Neuronal stem cell (in vitro differentiated cells): ENCODE measurements at regions not wholly inside any gene's neighbourhood (a gene's known extent, or its start where the extent isn't known, plus 50 kb on each side); places are given as distances from the start of the nearest gene placed in this dataset.

Experiments used
- DNase-seq: peaks from one replicate; pipeline ENCODE4 v3.0.0-alpha.2; 2013; ENCODE audit warnings: low spot score
- H2AFZ ChIP-seq: one replicate; pipeline ENCODE4 v1.6.1; 2013; ENCODE audit warnings: mild to moderate bottlenecking, low read length, inconsistent platforms
- H2AK5ac ChIP-seq: 2 replicates; pipeline ENCODE4 v1.6.1; 2013; ENCODE audit warnings: low read depth, mild to moderate bottlenecking, inconsistent platforms, low read length, moderate library complexity, mixed read lengths
- H2BK120ac ChIP-seq: 2 replicates; pipeline ENCODE4 v1.6.1; 2013; ENCODE audit warnings: low read depth, mild to moderate bottlenecking, inconsistent platforms, low read length, moderate library complexity, mixed read lengths
- H2BK12ac ChIP-seq: one replicate; pipeline ENCODE4 v1.6.1; 2013; ENCODE audit warnings: low read length, inconsistent platforms
- H2BK15ac ChIP-seq: 2 replicates; pipeline ENCODE4 v1.6.1; 2013; ENCODE audit warnings: mild to moderate bottlenecking, low read length, inconsistent platforms, mixed read lengths
- H2BK5ac ChIP-seq: one replicate; pipeline ENCODE4 v1.6.1; 2013; ENCODE audit warnings: inconsistent platforms, mild to moderate bottlenecking, low read length, moderate library complexity
- H3K14ac ChIP-seq: one replicate; pipeline ENCODE4 v1.6.1; 2013; ENCODE audit warnings: low read length, inconsistent platforms
- H3K18ac ChIP-seq: 2 replicates; pipeline ENCODE4 v1.6.1; 2013; ENCODE audit warnings: low read length, inconsistent platforms
- H3K23ac ChIP-seq: 2 replicates; pipeline ENCODE4 v1.6.1; 2013; ENCODE audit warnings: low read depth, mild to moderate bottlenecking, mixed read lengths, low read length, inconsistent platforms; ENCODE audit not compliant: poor library complexity
- H3K27ac ChIP-seq: replicated peaks from 3 replicates; pipeline ENCODE4 v1.5.1; 2013; ENCODE audit warnings: low read length, inconsistent platforms
- H3K27me3 ChIP-seq, 3 experiments: 2 replicates each; pipeline ENCODE4 v1.6.1; 2013; ENCODE audit warnings: low read length in 3 of 3, mild to moderate bottlenecking in 2 of 3, inconsistent platforms in 1 of 3, low read depth in 1 of 3, mixed read lengths in 1 of 3, moderate library complexity in 1 of 3; ENCODE audit not compliant: control insufficient read depth in 3 of 3, insufficient read depth in 3 of 3
- H3K36me3 ChIP-seq, 2 donors: replicated peaks in 1 of 2; 2 replicates each; pipeline ENCODE4 v1.6.1; 2013; ENCODE audit warnings: low read length in 2 of 2; ENCODE audit not compliant: control insufficient read depth in 2 of 2, insufficient read depth in 2 of 2
- H3K4ac ChIP-seq: 2 replicates; pipeline ENCODE4 v1.6.1; 2013; ENCODE audit warnings: inconsistent platforms, mild to moderate bottlenecking, low read length, moderate library complexity
- H3K4me1 ChIP-seq, 2 donors: 1 replicate in 1 of 2; 2 replicates in 1 of 2; pipeline ENCODE4 v1.6.1; 2013; ENCODE audit warnings: low read length in 2 of 2, low read depth in 1 of 2; ENCODE audit not compliant: control insufficient read depth in 2 of 2, insufficient read depth in 1 of 2
- H3K4me2 ChIP-seq: one replicate; pipeline ENCODE4 v1.6.1; 2013; ENCODE audit warnings: mild to moderate bottlenecking, low read length, inconsistent platforms; ENCODE audit not compliant: insufficient read depth, poor library complexity, severe bottlenecking
- H3K4me3 ChIP-seq, 2 donors: 2 replicates each; pipeline ENCODE4 v1.5.1; 2013; ENCODE audit warnings: low read length in 2 of 2, mild to moderate bottlenecking in 2 of 2, inconsistent platforms in 1 of 2, moderate library complexity in 1 of 2
- H3K79me1 ChIP-seq: one replicate; pipeline ENCODE4 v1.6.1; 2013; ENCODE audit warnings: low read depth, mild to moderate bottlenecking, inconsistent platforms, low read length, moderate library complexity
- H3K9ac ChIP-seq: one replicate; pipeline ENCODE4 v1.6.1; 2013; ENCODE audit warnings: mild to moderate bottlenecking, low read depth, low read length, inconsistent platforms; ENCODE audit not compliant: poor library complexity
- H3K9me3 ChIP-seq, 2 donors: replicated peaks in 1 of 2; 2 replicates each; pipeline versions ENCODE3 to v1.6.1; 2013; ENCODE audit warnings: low read length in 2 of 2, mild to moderate bottlenecking in 2 of 2, inconsistent platforms in 1 of 2, low read depth in 1 of 2, mixed read lengths in 1 of 2, moderate library complexity in 1 of 2; ENCODE audit not compliant: control insufficient read depth in 2 of 2, insufficient read depth in 1 of 2
- H4K8ac ChIP-seq: one replicate; pipeline ENCODE4 v1.6.1; 2013; ENCODE audit warnings: low read depth, mild to moderate bottlenecking, inconsistent platforms, low read length, moderate library complexity
- H4K91ac ChIP-seq: one replicate; pipeline ENCODE4 v1.6.1; 2013; ENCODE audit warnings: low read length, low read depth, mild to moderate bottlenecking, inconsistent platforms; ENCODE audit not compliant: poor library complexity
- WGBS, 2 donors: extraction: QIAGEN DNeasy Blood & Tissue Kit; methylation state at CpG; one replicate each; pipeline ENCODE4 v1.1.7; 2013; ENCODE audit warnings: missing lambda C conversion rate in 2 of 2, mixed read lengths in 1 of 2; ENCODE audit not compliant: insufficient read length in 2 of 2, insufficient replicate concordance in 1 of 2; ENCODE audit errors: extremely low coverage in 2 of 2; 5-methylcytosine and 5-hydroxymethylcytosine counted together

DNA sequence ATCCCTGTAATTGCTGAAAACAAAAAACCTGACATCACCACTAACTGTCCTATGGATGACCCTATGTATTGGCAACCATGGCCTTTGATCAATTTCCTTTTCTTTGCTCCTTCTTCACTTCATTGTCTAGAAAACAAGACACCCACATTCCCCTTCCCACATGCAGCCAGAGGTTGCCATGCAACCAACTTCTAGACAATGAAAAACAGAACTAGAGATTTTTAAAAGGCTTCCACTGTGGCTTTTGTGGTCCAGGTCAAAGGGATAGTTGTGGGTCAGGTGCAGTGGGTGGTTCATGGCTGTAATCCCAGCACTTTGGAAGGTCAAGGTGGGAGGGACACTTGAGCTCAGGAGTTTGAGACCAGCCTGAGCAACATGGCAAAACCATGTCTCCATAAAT, 139.3 kb upstream of the DOK6 start:
- H2AK5ac ChIP-seq, result no peak overlapping the region
- H2AFZ ChIP-seq, result no peak overlapping the region
- no peaks in the 10 kb centered on the region for H3K27me3 ChIP-seq
- no peak overlapping the region for H2BK15ac ChIP-seq
- H3K14ac ChIP-seq, result no peak overlapping the region
- no peak overlapping the region for H3K27ac ChIP-seq
- H3K9me3 ChIP-seq, result peaks cover 0 to 1% of the 10 kb centered on the region in 2 donors
- peaks cover 0 to 8% of the 10 kb centered on the region in 2 donors for H3K4me1 ChIP-seq
- no peak overlapping the region for H3K4me2 ChIP-seq
- peak; percentile 15 for DNase-seq
- no peaks in the 10 kb centered on the region for H3K36me3 ChIP-seq
- no peak overlapping the region for H3K4me3 ChIP-seq
- no peak overlapping the region for H2BK12ac ChIP-seq
- no peak overlapping the region for H4K8ac ChIP-seq
- no peak overlapping the region for H4K91ac ChIP-seq
- no peak overlapping the region for H3K4ac ChIP-seq
- no peak overlapping the region for H3K9ac ChIP-seq
- H3K23ac ChIP-seq, result no peak overlapping the region
- no peaks in the 10 kb centered on the region for H3K79me1 ChIP-seq
- no peak overlapping the region for H2BK120ac ChIP-seq
- H2BK5ac ChIP-seq, result no peak overlapping the region
- H3K18ac ChIP-seq, result no peak overlapping the region

DNA sequence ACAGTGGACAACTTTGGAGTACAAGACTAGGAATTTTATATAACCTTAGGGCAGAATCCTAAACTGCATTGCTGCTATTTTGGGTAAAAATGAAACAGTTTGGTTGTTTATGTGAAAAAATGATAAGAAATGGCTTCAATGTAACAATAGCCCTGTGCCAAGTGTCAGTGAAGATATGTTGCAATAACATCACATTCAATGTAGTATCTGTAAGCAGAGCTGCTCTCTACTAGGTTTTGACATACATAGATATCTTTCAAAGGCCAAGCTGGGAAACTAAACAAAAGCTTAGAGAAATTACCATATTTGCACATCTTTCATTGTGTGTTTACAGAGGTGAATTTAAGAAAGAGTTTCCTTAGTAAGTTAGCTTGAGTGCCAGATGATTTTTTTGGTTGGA, 135.0 kb upstream of the DOK6 start:
- Histone ChIP-seq H3K23ac (no peak overlapping the region), H2BK5ac (no peak overlapping the region), H3K4me2 (no peak overlapping the region), H3K36me3 (no peaks in the 10 kb centered on the region), H2AK5ac (no peak overlapping the region), H2BK15ac (no peak overlapping the region), H3K79me1 (no peaks in the 10 kb centered on the region), H3K27ac (no peak overlapping the region), H3K14ac (no peak overlapping the region), H4K8ac (no peak overlapping the region), H2BK120ac (no peak overlapping the region), H3K27me3 (no peaks in the 10 kb centered on the region), H3K9ac (no peak overlapping the region), H2AFZ (no peak overlapping the region), H2BK12ac (no peak overlapping the region), H3K18ac (no peak overlapping the region), H4K91ac (no peak overlapping the region), H3K4me1 (peaks cover 0 to 8% of the 10 kb centered on the region in 2 donors), H3K9me3 (peaks cover 0 to 5% of the 10 kb centered on the region in 2 donors), H3K4me3 (no peak overlapping the region), H3K4ac (no peak overlapping the region)
- no peak for DNase-seq

DNA sequence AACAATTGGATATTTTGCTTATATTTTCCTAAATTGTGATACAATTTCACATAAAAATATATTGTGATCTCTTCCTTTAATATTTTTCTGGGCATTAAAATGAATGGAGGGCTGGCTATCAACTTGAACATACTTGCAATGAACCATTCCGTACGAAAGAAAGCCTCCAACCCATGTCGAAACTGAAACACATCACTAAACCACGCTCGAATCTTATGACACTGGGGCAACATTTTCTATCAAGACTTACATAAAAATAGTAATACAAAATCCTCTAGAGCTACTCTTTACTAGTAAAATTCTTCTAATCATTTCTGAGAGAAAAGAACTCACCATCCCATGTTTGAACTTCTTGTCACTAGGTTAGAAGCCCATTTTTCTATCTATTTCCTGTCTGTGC, 132.8 kb upstream of the DOK6 start:
- H3K36me3 ChIP-seq, result no peaks in the 10 kb centered on the region
- H4K91ac ChIP-seq, result no peak overlapping the region
- no peaks in the 10 kb centered on the region for H3K27me3 ChIP-seq
- peaks cover 0 to 5% of the 10 kb centered on the region in 2 donors for H3K9me3 ChIP-seq
- no peak overlapping the region for H4K8ac ChIP-seq
- no peak overlapping the region for H3K4me2 ChIP-seq
- no peaks in the 10 kb centered on the region for H3K4me1 ChIP-seq
- H2AFZ ChIP-seq, result no peak overlapping the region
- no peak overlapping the region for H2BK120ac ChIP-seq
- no peak overlapping the region for H3K14ac ChIP-seq
- no peak overlapping the region for H3K4ac ChIP-seq
- no peak for DNase-seq
- no peak overlapping the region for H2BK12ac ChIP-seq
- no peak overlapping the region for H3K27ac ChIP-seq
- H3K23ac ChIP-seq, result no peak overlapping the region
- H2BK15ac ChIP-seq, result no peak overlapping the region
- H2AK5ac ChIP-seq, result no peak overlapping the region
- WGBS, 2 donors, result no CpG with 5 or more reads among the region's 5 CpGs
- H3K18ac ChIP-seq, result no peak overlapping the region
- no peak overlapping the region for H3K4me3 ChIP-seq
- no peak overlapping the region for H3K9ac ChIP-seq
- H3K79me1 ChIP-seq, result no peaks in the 10 kb centered on the region
- no peak overlapping the region for H2BK5ac ChIP-seq

DNA sequence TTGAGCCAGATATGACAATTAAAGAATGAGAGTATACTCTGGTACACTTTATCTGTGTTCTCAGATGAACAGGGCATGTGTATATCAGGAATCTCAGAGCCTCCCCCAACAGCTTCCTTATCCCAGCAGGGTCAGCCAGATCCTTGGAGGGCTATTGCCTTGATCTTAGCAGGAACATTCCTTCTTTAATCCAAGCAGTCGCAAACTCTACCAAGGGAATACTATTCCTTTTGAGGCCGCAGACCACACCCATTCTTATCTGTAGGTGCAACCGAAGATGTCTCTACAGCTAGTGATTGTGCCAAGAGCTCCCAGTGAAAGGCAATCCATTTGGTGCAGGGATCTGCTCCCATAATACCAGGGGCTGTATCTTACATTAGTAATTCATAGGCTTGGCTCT, 118.3 kb upstream of the DOK6 start:
- Histone ChIP-seq H3K14ac (no peak overlapping the region), H3K4ac (no peak overlapping the region), H3K9me3 (no peaks in the 10 kb centered on the region), H3K18ac (no peak overlapping the region), H3K27ac (no peak overlapping the region), H2BK120ac (no peak overlapping the region), H4K8ac (no peak overlapping the region), H2BK5ac (no peak overlapping the region), H3K4me3 (no peak overlapping the region), H2AFZ (peak overlapping the region; percentile 15), H2BK15ac (no peak overlapping the region), H3K27me3 (no peaks in the 10 kb centered on the region), H2AK5ac (no peak overlapping the region), H3K4me2 (no peak overlapping the region), H3K23ac (no peak overlapping the region), H3K9ac (no peak overlapping the region), H3K79me1 (no peaks in the 10 kb centered on the region), H3K4me1 (peaks cover 0 to 1% of the 10 kb centered on the region in 2 donors), H4K91ac (no peak overlapping the region), H2BK12ac (no peak overlapping the region), H3K36me3 (no peaks in the 10 kb centered on the region)
- no CpG with 5 or more reads among the region's 3 CpGs for WGBS, 2 donors
- DNase-seq, result no peak
